ENCODE measurements at regions not wholly inside any gene's neighbourhood (a gene's known extent, or its start where the extent isn't known, plus 50 kb on each side); places are given as distances from the start of the nearest gene placed in this dataset.

- H3K9me2 ChIP-seq (replicated peaks; ENCODE audit: insufficient read depth) = no peaks in the 10 kb centered on the region
- no peak overlapping the region for H2AFZ ChIP-seq
Measured at GRCh38 chr2:104687147-104687546, 166.8 kb upstream of the POU3F3 start.

DNA sequence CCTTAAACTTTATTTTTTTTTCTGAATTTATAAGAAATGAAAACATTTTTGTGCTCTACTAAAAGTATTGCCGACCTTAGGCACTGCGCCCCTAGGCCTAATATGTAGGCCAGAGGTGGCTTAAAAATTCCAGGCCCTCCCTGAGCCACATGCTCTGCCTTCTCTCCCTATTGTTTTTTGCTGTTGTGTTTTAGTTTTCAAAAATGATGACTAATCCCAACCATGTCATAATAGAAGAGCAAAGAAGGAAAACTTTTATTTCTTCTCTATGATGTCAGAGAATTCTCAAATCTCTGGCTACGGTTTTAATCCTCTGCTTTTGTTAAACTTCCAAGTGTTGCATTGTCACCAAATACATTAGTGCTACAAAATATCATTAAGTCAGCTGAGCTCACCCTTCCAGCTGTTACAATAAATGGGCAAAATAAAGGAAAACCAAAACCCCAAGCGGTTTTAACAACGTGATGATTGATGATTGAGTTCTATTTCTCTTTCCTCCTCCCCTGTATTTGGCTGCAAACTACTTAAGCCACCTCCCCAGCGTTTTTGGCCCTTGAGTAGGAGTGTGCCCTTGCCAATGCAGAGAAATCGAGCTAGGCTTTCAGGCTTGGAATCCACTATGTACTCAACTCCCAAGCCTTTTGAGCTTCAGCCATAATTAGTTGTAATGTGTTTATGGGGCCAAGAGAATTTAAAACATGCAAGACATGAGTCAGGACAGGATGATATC is 163.5 kb upstream of the POU3F3 start:
- DNase-seq (ENCODE audit: low spot score) = no peak
- no peaks in the 10 kb centered on the region for H3K9me2 ChIP-seq (replicated peaks; ENCODE audit: insufficient read depth)

More at GRCh38 chr2:104687147-104687546, 166.8 kb upstream of the POU3F3 start:
- H3K4me3 ChIP-seq = no peak overlapping the region
- H3K79me2 ChIP-seq = no peaks in the 10 kb centered on the region
- H4K20me1 ChIP-seq (ENCODE audit: insufficient read depth, poor library complexity, severe bottlenecking) = no peaks in the 10 kb centered on the region
- no peak overlapping the region for H3K4me2 ChIP-seq
- H3K27me3 ChIP-seq = no peaks in the 10 kb centered on the region
- TF ChIP-seq EZH2 (IDR thresholded peaks at IDR 0.05; ENCODE audit: borderline replicate concordance) = no peak
- no peak for TF ChIP-seq EZH2phosphoT487 (IDR thresholded peaks at IDR 0.05; ENCODE audit: low read depth, severe bottlenecking, unreplicated experiment)
- TF ChIP-seq, protein P1, sequence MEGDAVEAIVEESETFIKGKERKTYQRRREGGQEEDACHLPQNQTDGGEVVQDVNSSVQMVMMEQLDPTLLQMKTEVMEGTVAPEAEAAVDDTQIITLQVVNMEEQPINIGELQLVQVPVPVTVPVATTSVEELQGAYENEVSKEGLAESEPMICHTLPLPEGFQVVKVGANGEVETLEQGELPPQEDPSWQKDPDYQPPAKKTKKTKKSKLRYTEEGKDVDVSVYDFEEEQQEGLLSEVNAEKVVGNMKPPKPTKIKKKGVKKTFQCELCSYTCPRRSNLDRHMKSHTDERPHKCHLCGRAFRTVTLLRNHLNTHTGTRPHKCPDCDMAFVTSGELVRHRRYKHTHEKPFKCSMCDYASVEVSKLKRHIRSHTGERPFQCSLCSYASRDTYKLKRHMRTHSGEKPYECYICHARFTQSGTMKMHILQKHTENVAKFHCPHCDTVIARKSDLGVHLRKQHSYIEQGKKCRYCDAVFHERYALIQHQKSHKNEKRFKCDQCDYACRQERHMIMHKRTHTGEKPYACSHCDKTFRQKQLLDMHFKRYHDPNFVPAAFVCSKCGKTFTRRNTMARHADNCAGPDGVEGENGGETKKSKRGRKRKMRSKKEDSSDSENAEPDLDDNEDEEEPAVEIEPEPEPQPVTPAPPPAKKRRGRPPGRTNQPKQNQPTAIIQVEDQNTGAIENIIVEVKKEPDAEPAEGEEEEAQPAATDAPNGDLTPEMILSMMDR (IDR thresholded peaks at IDR 0.05; ENCODE audit: poor library complexity) = no peak
- no peak for DNase-seq (ENCODE audit: low spot score)
- no peaks in the 10 kb centered on the region for H3K4me1 ChIP-seq (ENCODE audit: insufficient read depth)
- H3K9me3 ChIP-seq (ENCODE audit: low read depth) = no peaks in the 10 kb centered on the region
- H3K36me3 ChIP-seq (replicated peaks; ENCODE audit: insufficient read depth, low read depth) = no peaks in the 10 kb centered on the region
- WGBS (ENCODE audit: low lambda C conversion rate, missing lambda C conversion rate) = 94% methylated on average over 9 of the region's 9 CpGs
- H3K27ac ChIP-seq = no peak overlapping the region

DNA sequence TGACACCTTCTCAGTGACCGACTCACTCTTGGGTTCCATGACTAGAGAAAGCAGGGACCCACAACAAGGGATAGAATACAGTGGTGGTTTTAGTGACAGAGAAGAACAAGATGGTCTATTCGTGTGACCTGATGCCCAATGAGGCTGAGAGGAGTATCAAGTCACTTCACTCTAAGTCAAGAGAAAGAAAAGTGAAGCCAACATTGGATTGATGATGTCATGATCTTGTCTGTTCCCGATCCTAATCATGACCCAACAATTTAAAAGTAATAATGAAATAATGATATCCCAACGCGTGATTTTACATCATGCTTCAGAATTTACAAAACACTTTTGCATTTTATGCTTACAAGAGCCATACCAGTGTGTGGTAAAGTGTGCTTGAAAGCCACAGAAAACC is 155.6 kb upstream of the POU3F3 start:
- Histone ChIP-seq H3K79me2 (no peaks in the 10 kb centered on the region), H3K4me3 (no peak overlapping the region), H3K27me3 (no peaks in the 10 kb centered on the region), H3K4me1 (ENCODE audit: insufficient read depth) (no peaks in the 10 kb centered on the region), H2AFZ (no peak overlapping the region), H3K9me3 (ENCODE audit: low read depth) (no peaks in the 10 kb centered on the region), H3K36me3 (replicated peaks; ENCODE audit: insufficient read depth, low read depth) (no peaks in the 10 kb centered on the region), H3K27ac (no peak overlapping the region), H4K20me1 (ENCODE audit: insufficient read depth, poor library complexity, severe bottlenecking) (no peaks in the 10 kb centered on the region), H3K4me2 (no peak overlapping the region), H3K9me2 (replicated peaks; ENCODE audit: insufficient read depth) (no peaks in the 10 kb centered on the region)
- 55% methylated on average over 5 of the region's 5 CpGs for WGBS (ENCODE audit: low lambda C conversion rate, missing lambda C conversion rate)
- TF ChIP-seq EZH2phosphoT487 (IDR thresholded peaks at IDR 0.05; ENCODE audit: low read depth, severe bottlenecking, unreplicated experiment) (no peak), EZH2 (IDR thresholded peaks at IDR 0.05; ENCODE audit: borderline replicate concordance) (no peak)
- TF ChIP-seq, protein P1 (IDR thresholded peaks at IDR 0.05; ENCODE audit: poor library complexity) = no peak
- DNase-seq (ENCODE audit: low spot score) = no peak

More for the DNA sequence above, 163.5 kb upstream of the POU3F3 start:
- Histone ChIP-seq H3K27ac (no peak overlapping the region), H3K27me3 (no peaks in the 10 kb centered on the region), H3K4me1 (ENCODE audit: insufficient read depth) (no peaks in the 10 kb centered on the region), H3K79me2 (no peaks in the 10 kb centered on the region), H4K20me1 (ENCODE audit: insufficient read depth, poor library complexity, severe bottlenecking) (no peaks in the 10 kb centered on the region), H2AFZ (no peak overlapping the region), H3K9me3 (ENCODE audit: low read depth) (no peaks in the 10 kb centered on the region), H3K4me3 (no peak overlapping the region), H3K4me2 (no peak overlapping the region), H3K36me3 (replicated peaks; ENCODE audit: insufficient read depth, low read depth) (no peaks in the 10 kb centered on the region)
- WGBS (ENCODE audit: low lambda C conversion rate, missing lambda C conversion rate) = 75% methylated on average over 7 of the region's 7 CpGs
- TF ChIP-seq, protein P1 (IDR thresholded peaks at IDR 0.05; ENCODE audit: poor library complexity) = no peak
- no peak for TF ChIP-seq EZH2phosphoT487 (IDR thresholded peaks at IDR 0.05; ENCODE audit: low read depth, severe bottlenecking, unreplicated experiment)
- TF ChIP-seq EZH2 (IDR thresholded peaks at IDR 0.05; ENCODE audit: borderline replicate concordance) = no peak
